Peyer's patch (tissue), 4 donors: ENCODE measurements at regions not wholly inside any gene's neighbourhood (a gene's known extent, or its start where the extent isn't known, plus 50 kb on each side); places are given as distances from the start of the nearest gene placed in this dataset.

Experiments used
- DNase-seq, 3 donors: peaks; one replicate each; pipeline ENCODE4 v3.0.0-alpha.2; 2017 to 2019
- H3K27ac ChIP-seq, 4 donors: fragments of 200-600 bp; sonication (generic); one replicate each; pipeline ENCODE4 v1.5.1; 2016 to 2019
- H3K27me3 ChIP-seq, 2 donors: fragments of 200-600 bp; sonication (generic); one replicate each; pipeline ENCODE4 v1.5.1; 2019
- H3K36me3 ChIP-seq, 3 donors: fragments of 200-600 bp; sonication (generic); one replicate each; pipeline ENCODE4 v1.5.1; 2016 to 2019
- H3K4me1 ChIP-seq, 4 donors: fragments of 200-600 bp; sonication (generic); one replicate each; pipeline ENCODE4 v1.5.1; 2016 to 2019
- H3K4me3 ChIP-seq, 4 donors: fragments of 200-600 bp; sonication (generic); 1 replicate in 3 of 4; 2 replicates in 1 of 4; pipeline ENCODE4 v1.5.1; 2016 to 2019; ENCODE audit warnings: mild to moderate bottlenecking in 1 of 4
- H3K9me3 ChIP-seq, 4 donors: fragments of 200-600 bp; sonication (generic); one replicate each; pipeline ENCODE4 v1.5.1; 2016 to 2019; ENCODE audit warnings: mild to moderate bottlenecking in 1 of 4
- CTCF ChIP-seq, 6 experiments: fragments of 450-650 bp in 4 of 6; fragments of 200-600 bp in 2 of 6; sonication (generic) in 1 of 6; IDR thresholded peaks; one replicate each; pipeline ENCODE4 v1.5.1; 2017 to 2019; ENCODE audit warnings: antibody characterized with exemption in 6 of 6, mild to moderate bottlenecking in 3 of 6, moderate library complexity in 1 of 6
- POLR2A ChIP-seq, 2 donors: fragments of 450-650 bp; IDR thresholded peaks; one replicate each; pipeline ENCODE4 v1.5.1; 2017; ENCODE audit warnings: antibody characterized with exemption in 2 of 2, mild to moderate bottlenecking in 2 of 2, moderate library complexity in 2 of 2

GRCh38 chr3:14590569-14590968, 50.4 kb upstream of the GRIP2 start:
- DNase-seq: peak in 1 of 3 donors; percentile 1
- Histone ChIP-seq H3K36me3 (no peaks in the 10 kb centered on the region), H3K4me3 (no peak overlapping the region), H3K4me1 (no peaks in the 10 kb centered on the region), H3K27me3 (no peaks in the 10 kb centered on the region), H3K27ac (no peak overlapping the region), H3K9me3 (no peaks in the 10 kb centered on the region)
- TF ChIP-seq POLR2A (IDR thresholded peaks at IDR 0.05): no peak
- no peak for TF ChIP-seq CTCF (IDR thresholded peaks at IDR 0.05)

- DNase-seq: peak in 1 of 3 donors; percentile 12
- H3K9me3 ChIP-seq: no peaks in the 10 kb centered on the region
- H3K36me3 ChIP-seq: no peaks in the 10 kb centered on the region
- TF ChIP-seq CTCF (IDR thresholded peaks at IDR 0.05) (no peak), POLR2A (IDR thresholded peaks at IDR 0.05) (no peak)
- H3K27ac ChIP-seq: no peak overlapping the region
- H3K4me3 ChIP-seq: no peak overlapping the region
- H3K4me1 ChIP-seq: no peaks in the 10 kb centered on the region
- H3K27me3 ChIP-seq: no peaks in the 10 kb centered on the region
Measured at GRCh38 chr3:14592390-14592789, 52.2 kb upstream of the GRIP2 start.

GRCh38 chr3:14592836-14593235, 52.7 kb upstream of the GRIP2 start:
- no peak for DNase-seq
- H3K27ac ChIP-seq: no peak overlapping the region
- H3K4me3 ChIP-seq: no peak overlapping the region
- no peaks in the 10 kb centered on the region for H3K4me1 ChIP-seq
- no peak for TF ChIP-seq CTCF (IDR thresholded peaks at IDR 0.05)
- no peak for TF ChIP-seq POLR2A (IDR thresholded peaks at IDR 0.05)
- H3K36me3 ChIP-seq: no peaks in the 10 kb centered on the region
- no peaks in the 10 kb centered on the region for H3K27me3 ChIP-seq
- no peaks in the 10 kb centered on the region for H3K9me3 ChIP-seq

GRCh38 chr3:14594234-14594633, 54.1 kb upstream of the GRIP2 start:
- Histone ChIP-seq H3K27me3 (no peaks in the 10 kb centered on the region), H3K36me3 (no peaks in the 10 kb centered on the region), H3K27ac (no peak overlapping the region), H3K9me3 (no peaks in the 10 kb centered on the region), H3K4me3 (no peak overlapping the region), H3K4me1 (no peaks in the 10 kb centered on the region)
- no peak for DNase-seq
- no peak for TF ChIP-seq POLR2A (IDR thresholded peaks at IDR 0.05)
- TF ChIP-seq CTCF (IDR thresholded peaks at IDR 0.05): no peak

GRCh38 chr3:14595561-14595960, 55.4 kb upstream of the GRIP2 start:
- TF ChIP-seq CTCF (IDR thresholded peaks at IDR 0.05): no peak
- TF ChIP-seq POLR2A (IDR thresholded peaks at IDR 0.05): no peak
- no peak for DNase-seq
- H3K36me3 ChIP-seq: no peaks in the 10 kb centered on the region
- no peaks in the 10 kb centered on the region for H3K4me1 ChIP-seq
- no peaks in the 10 kb centered on the region for H3K27me3 ChIP-seq
- no peaks in the 10 kb centered on the region for H3K9me3 ChIP-seq
- no peak overlapping the region for H3K27ac ChIP-seq
- H3K4me3 ChIP-seq: no peak overlapping the region

- H3K36me3 ChIP-seq: no peaks in the 10 kb centered on the region
- no peak overlapping the region for H3K4me3 ChIP-seq
- H3K4me1 ChIP-seq: peaks cover 0 to 3% (median 0%) of the 10 kb centered on the region in 4 donors
- no peaks in the 10 kb centered on the region for H3K9me3 ChIP-seq
- H3K27me3 ChIP-seq: peaks cover 0 to 4% of the 10 kb centered on the region in 2 donors
- TF ChIP-seq CTCF (IDR thresholded peaks at IDR 0.05) (no peak), POLR2A (IDR thresholded peaks at IDR 0.05) (no peak)
- DNase-seq: no peak
- H3K27ac ChIP-seq: no peak overlapping the region
Measured at GRCh38 chr3:14597266-14597665, 54.3 kb upstream of the CCDC174 start.
